Thymus (tissue), 11 donors: ENCODE measurements at regions not wholly inside any gene's neighbourhood (a gene's known extent, or its start where the extent isn't known, plus 50 kb on each side); places are given as distances from the start of the nearest gene placed in this dataset.

ENCODE experiments used
- DNase-seq, 9 donors: peaks; one replicate each; pipeline ENCODE4 v3.0.0-alpha.2; 2013; ENCODE audit warnings: low spot score in 9 of 9, low read depth in 6 of 9, missing footprints in 1 of 9
- H3K27ac ChIP-seq, 2 donors: one replicate each; pipeline ENCODE4 v1.5.1; 2013; ENCODE audit warnings: control low read depth in 1 of 2, low read depth in 1 of 2, low read length in 1 of 2, mild to moderate bottlenecking in 1 of 2, moderate library complexity in 1 of 2
- H3K27me3 ChIP-seq, 2 donors: one replicate each; pipeline ENCODE4 v1.5.1; 2013; ENCODE audit warnings: low read length in 1 of 2; ENCODE audit not compliant: control insufficient read depth in 2 of 2, insufficient read depth in 1 of 2
- H3K36me3 ChIP-seq, 2 donors: one replicate each; pipeline ENCODE4 v1.5.1; 2013; ENCODE audit warnings: low read length in 1 of 2, mild to moderate bottlenecking in 1 of 2, moderate library complexity in 1 of 2; ENCODE audit not compliant: control insufficient read depth in 2 of 2, insufficient read depth in 2 of 2
- H3K4me1 ChIP-seq, 2 donors: one replicate each; pipeline ENCODE4 v1.5.1; 2013; ENCODE audit warnings: low read length in 2 of 2; ENCODE audit not compliant: control insufficient read depth in 2 of 2, insufficient read depth in 2 of 2
- H3K4me3 ChIP-seq, 2 donors: one replicate each; pipeline ENCODE4 v1.5.1; 2013; ENCODE audit warnings: low read length in 2 of 2, control low read depth in 1 of 2, mild to moderate bottlenecking in 1 of 2
- H3K9me3 ChIP-seq, 2 donors: one replicate each; pipeline ENCODE4 v1.5.1; 2013; ENCODE audit warnings: low read length in 1 of 2, mild to moderate bottlenecking in 1 of 2; ENCODE audit not compliant: control insufficient read depth in 2 of 2, insufficient read depth in 1 of 2
- WGBS: extraction: QIAGEN DNeasy Blood & Tissue Kit; methylation state at CpG from one replicate; pipeline ENCODE4 v1.1.7; 2013; 5-methylcytosine and 5-hydroxymethylcytosine counted together
- donor health status: healthy.

DNA sequence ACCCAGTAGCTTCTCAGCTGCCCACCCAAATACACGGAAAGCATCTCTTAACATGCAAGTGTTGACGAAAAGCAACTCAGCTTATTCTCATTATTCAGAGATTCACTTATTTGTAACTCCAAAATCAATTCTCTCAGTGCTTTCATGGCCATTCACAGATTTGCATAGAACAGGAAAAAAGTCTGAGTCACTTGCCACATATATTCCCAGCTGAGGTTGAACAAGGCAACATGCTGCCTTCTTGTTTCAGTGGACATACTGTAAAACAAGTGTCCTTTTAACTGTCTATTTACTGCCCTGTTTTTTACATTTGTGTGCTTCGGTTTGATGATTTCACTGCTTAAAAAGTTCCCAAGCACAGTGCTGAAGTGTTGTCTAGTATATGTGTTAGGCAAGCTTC is 273.0 kb downstream of the LTN1 start:
- H3K4me3 ChIP-seq = no peak overlapping the region
- H3K27me3 ChIP-seq = no peaks in the 10 kb centered on the region
- H3K36me3 ChIP-seq = no peaks in the 10 kb centered on the region
- no peak overlapping the region for H3K27ac ChIP-seq
- H3K9me3 ChIP-seq = no peaks in the 10 kb centered on the region
- H3K4me1 ChIP-seq = no peaks in the 10 kb centered on the region
- 98% methylated on average over 3 of the region's 3 CpGs for WGBS
- no peak for DNase-seq

DNA sequence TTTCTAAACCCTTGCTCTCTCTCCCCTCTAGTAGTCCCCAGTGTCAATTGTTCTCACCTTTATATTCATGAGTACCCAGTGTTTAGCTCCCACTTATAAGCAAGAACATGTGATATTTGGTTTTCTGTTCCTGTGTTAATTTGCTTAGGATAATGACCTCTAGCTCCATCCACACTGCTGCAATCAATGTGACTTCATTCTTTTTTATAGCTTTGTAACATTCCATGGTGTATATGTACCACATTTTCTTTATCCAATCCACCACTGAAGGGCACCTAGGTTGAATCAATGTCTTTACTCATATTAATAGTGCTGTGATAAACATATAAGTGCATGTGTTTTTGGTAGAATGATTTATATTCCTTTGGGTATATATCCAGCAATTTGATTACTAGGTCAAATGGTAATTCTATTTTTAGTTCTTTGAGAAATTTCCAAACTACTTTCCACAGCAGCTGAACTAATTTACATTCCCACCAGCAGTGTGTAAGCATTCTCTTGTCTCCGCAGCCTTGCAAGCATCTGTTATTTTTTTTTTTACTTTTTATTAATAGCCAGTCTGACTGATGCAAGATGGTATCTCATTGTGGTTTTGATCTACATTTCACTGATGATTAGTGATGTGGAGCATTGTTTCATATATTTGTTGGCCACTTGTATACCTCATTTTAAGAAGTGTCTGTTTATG is 277.8 kb downstream of the LTN1 start:
- H3K27ac ChIP-seq = no peak overlapping the region
- no peaks in the 10 kb centered on the region for H3K9me3 ChIP-seq
- 88% methylated on average over 1 of the region's 1 CpG for WGBS
- H3K4me1 ChIP-seq = no peaks in the 10 kb centered on the region
- no peak overlapping the region for H3K4me3 ChIP-seq
- H3K27me3 ChIP-seq = no peaks in the 10 kb centered on the region
- no peaks in the 10 kb centered on the region for H3K36me3 ChIP-seq
- no peak for DNase-seq

DNA sequence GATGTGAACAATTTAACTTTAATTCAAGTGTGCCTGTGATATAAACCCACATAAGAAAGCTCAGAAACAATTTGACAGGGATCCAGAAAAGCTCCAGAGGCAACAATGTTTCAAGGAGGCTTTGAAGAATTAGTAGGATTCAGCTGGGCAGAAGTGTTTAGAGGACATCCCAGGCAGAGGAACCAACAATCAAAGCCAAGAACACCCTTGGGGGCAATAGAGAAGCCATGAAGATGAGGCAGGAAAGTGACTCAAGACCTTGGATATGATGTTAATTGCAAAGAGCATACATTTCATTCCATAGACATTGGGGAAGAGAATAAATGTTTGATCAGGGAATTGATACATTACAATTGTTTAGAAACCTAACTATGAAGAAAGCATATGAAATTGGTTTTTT is 280.3 kb downstream of the LTN1 start:
- Histone ChIP-seq H3K27me3 (no peaks in the 10 kb centered on the region), H3K9me3 (no peaks in the 10 kb centered on the region), H3K36me3 (no peaks in the 10 kb centered on the region), H3K27ac (no peak overlapping the region), H3K4me1 (no peaks in the 10 kb centered on the region), H3K4me3 (no peak overlapping the region)
- DNase-seq = no peak

DNA sequence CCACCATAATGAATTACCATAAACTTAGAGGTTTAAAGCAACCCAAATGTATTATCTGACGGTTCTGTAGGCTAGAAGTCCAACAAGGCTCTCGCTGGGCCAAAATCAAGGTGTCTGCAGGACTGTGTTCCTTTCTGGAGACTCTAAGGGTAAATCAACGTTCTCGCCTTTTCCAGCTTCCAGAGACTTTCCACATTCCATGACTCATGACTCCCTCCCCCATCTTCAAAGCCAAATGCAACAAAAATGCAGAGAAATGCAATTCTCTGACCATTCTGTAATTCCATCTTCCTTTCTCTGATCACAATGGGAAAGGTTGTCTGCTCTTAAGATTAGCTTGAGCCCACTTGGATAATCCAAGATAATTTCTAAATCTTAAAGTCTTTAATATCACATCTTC is 287.1 kb downstream of the LTN1 start:
- Histone ChIP-seq H3K36me3 (no peaks in the 10 kb centered on the region), H3K27me3 (no peaks in the 10 kb centered on the region), H3K27ac (no peak overlapping the region), H3K9me3 (no peaks in the 10 kb centered on the region), H3K4me3 (no peak overlapping the region), H3K4me1 (no peaks in the 10 kb centered on the region)
- 84% methylated on average over 4 of the region's 4 CpGs for WGBS
- no peak for DNase-seq

DNA sequence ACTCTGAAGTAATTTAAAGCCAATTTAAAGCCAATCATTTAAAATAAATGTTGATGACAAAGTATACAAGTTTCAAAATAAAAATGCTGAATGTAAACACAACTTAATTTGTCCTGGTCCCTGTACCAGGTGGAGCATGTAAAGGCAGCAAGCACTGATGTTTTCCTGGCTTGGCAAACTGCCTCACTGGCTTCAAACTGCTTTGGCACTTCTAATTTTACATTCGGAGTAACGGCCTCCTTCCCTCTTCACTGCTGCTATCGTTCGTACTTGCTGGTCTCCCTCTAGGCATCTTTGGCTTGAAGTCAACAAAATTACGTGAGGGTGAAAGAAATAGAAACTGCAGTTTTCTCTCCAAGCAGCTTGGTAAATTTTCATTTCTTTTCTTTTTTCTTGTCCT is 287.9 kb downstream of the LTN1 start:
- H3K4me3 ChIP-seq = no peak overlapping the region
- H3K36me3 ChIP-seq = no peaks in the 10 kb centered on the region
- no peaks in the 10 kb centered on the region for H3K4me1 ChIP-seq
- H3K9me3 ChIP-seq = no peaks in the 10 kb centered on the region
- H3K27me3 ChIP-seq = no peaks in the 10 kb centered on the region
- 87% methylated on average over 5 of the region's 5 CpGs for WGBS
- peak in 1 of 9 donors; percentile 6 for DNase-seq
- H3K27ac ChIP-seq = no peak overlapping the region

DNA sequence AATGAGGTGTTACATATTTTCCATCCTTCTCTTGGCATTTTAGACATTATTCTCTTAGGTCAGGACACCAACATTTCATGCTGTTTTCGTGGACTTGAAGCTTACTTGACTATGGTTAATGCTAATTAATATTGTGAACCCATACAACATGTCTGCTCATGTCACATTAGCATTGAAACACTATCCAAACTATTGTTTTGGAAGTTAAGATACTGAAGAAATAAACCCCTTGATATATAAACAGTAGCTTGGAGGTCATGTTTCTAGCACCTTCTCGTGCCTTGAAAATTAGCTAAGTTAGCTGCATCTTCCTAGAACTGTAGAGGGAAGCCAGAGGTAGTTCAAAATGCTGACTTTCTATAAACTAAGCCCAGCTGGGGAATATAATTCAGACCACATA is 288.8 kb downstream of the LTN1 start:
- DNase-seq = no peak
- Histone ChIP-seq H3K27me3 (no peaks in the 10 kb centered on the region), H3K4me3 (no peak overlapping the region), H3K4me1 (no peaks in the 10 kb centered on the region), H3K9me3 (no peaks in the 10 kb centered on the region), H3K27ac (no peak overlapping the region), H3K36me3 (no peaks in the 10 kb centered on the region)
- 77% methylated on average over 2 of the region's 2 CpGs for whole genome bisulfite sequencing

DNA sequence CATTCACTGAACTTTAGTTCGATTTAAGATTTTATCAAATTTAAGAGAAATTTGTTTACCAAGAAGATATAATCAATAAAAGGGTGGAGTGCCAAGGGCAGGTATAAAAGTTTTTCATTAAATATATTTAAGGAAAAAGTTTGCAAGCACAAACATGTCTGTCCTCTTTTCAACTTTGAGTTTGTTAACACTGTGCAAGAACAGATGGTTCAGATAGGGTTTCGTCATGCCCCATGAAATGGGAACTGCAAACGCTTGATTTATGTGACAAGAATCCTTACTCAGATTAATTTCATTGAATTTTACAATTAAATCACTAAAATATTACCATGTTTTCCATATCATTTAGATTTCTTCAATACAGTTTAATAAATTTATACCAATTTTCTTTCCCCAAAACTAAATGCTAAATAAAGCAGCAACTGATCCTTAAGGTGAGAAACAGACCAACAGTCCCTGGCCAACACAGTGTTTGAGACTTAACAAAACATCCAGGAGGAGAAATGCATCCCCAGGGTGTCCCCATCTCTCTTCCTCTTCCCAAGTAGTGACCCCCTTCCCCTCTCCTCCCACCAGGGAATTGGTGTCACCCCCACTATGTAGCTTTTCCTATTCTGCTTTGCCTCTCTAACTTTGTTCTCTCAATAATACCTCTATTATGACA is 292.9 kb downstream of the LTN1 start:
- WGBS = 82% methylated on average over 3 of the region's 3 CpGs
- H3K4me1 ChIP-seq = no peaks in the 10 kb centered on the region
- H3K27ac ChIP-seq = no peak overlapping the region
- no peaks in the 10 kb centered on the region for H3K9me3 ChIP-seq
- no peaks in the 10 kb centered on the region for H3K36me3 ChIP-seq
- DNase-seq = peak in 1 of 9 donors; percentile 3
- H3K4me3 ChIP-seq = no peak overlapping the region
- H3K27me3 ChIP-seq = no peaks in the 10 kb centered on the region

DNA sequence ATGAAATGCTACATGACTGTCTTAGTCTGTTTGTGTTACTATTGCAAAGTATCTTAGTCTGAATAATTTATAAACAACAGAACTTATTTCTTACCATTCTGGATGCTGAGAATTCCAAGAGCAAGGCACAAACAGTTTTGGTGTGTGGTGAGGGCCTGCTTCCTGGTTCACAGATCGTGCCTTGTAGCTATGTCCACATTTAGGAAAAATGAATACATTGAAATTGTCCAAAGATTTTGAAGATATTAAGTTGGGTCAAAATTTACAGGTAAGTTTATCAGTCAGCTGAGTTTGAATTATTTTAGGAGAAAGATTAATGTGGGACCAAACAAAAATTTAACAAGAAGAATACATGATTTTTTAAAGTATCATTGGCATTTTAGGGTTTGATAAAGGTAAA is 293.5 kb downstream of the LTN1 start:
- 82% methylated on average over 1 of the region's 1 CpG for WGBS
- Histone ChIP-seq H3K4me1 (no peaks in the 10 kb centered on the region), H3K27me3 (no peaks in the 10 kb centered on the region), H3K36me3 (no peaks in the 10 kb centered on the region), H3K27ac (no peak overlapping the region), H3K9me3 (no peaks in the 10 kb centered on the region), H3K4me3 (no peak overlapping the region)
- no peak for DNase-seq

DNA sequence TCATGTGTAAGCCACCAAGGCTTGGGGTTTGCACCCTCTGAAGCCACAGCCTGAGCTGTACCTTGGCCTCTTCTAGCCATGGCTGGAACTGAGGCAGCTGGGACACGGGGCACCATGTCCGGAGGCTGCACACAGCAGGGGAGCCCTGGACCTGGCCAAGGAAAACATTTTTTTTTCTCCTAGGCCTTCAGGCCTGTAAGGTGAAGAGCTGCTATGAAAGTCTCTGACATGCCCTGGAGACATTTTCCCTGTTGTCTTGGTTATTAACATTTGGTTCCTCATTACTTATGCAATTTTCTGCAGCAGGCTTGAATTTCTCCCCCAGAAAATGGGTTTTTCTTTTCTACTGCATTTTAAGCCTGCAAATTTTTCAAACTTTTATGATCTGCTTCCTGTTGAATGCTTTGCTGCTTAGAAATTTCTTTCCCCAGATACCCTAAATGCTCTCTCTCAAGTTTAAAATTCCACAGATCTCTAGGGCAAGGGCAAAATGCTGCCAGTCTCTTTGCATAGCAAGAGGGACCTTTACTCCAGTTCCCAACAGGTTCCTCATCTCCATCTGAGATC is 295.8 kb downstream of the LTN1 start:
- H3K4me1 ChIP-seq = no peaks in the 10 kb centered on the region
- no peak overlapping the region for H3K4me3 ChIP-seq
- H3K27me3 ChIP-seq = no peaks in the 10 kb centered on the region
- no peak for DNase-seq
- H3K9me3 ChIP-seq = no peaks in the 10 kb centered on the region
- 96% methylated on average over 2 of the region's 2 CpGs for WGBS
- no peak overlapping the region for H3K27ac ChIP-seq
- no peaks in the 10 kb centered on the region for H3K36me3 ChIP-seq
